GM12891 (cell line): ENCODE measurements at regions not wholly inside any gene's neighbourhood (a gene's known extent, or its start where the extent isn't known, plus 50 kb on each side); places are given as distances from the start of the nearest gene placed in this dataset.

Experiments
- POLR2A ChIP-seq: IDR thresholded peaks from 2 replicates; pipeline ENCODE4 v1.6.1; 2011; ENCODE audit warnings: low read depth, low read length, control low read depth
- POLR2AphosphoS5 ChIP-seq: IDR thresholded peaks from 2 replicates; pipeline ENCODE4 v1.6.1; 2011; ENCODE audit warnings: low read depth, low read length, control low read depth
- SPI1 ChIP-seq: IDR thresholded peaks from 2 replicates; pipeline ENCODE4 v1.6.1; 2011; ENCODE audit warnings: low read depth, low read length, control low read depth
- TAF1 ChIP-seq: IDR thresholded peaks from 2 replicates; pipeline ENCODE4 v1.6.1; 2011; ENCODE audit warnings: low read depth, low read length, control low read depth

DNA sequence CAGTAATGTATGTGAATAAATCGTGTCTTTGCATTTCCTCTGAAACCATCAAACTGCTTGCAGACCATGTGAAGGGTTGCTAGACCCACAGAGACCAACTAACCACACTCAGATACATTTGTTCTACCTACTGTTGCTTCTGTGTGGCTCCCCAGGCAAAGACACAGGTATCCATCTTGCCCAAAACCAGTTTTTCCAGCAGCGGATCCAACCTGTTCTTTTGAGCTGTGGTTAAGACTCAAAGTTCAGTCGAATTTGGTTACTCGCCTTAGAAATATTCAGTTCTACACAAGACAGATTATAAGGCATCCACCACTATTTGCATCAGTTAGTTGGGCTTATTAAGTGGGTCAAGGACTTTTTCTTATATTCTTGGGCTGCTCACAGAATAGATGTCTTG lies 276.2 kb upstream of the EPHA4 start:
- no peak for TF ChIP-seq POLR2AphosphoS5
- no peak for TF ChIP-seq POLR2A
- TF ChIP-seq TAF1: no peak
- TF ChIP-seq SPI1: no peak
